HepG2 (cell line): ENCODE measurements at regions not wholly inside any gene's neighbourhood (a gene's known extent, or its start where the extent isn't known, plus 50 kb on each side); places are given as distances from the start of the nearest gene placed in this dataset.
"Not testable (repeated sequence)": the region's sequence is repeated elsewhere in the genome, so short reads cannot be mapped to it uniquely, and the experiment has no call there.

Source experiments
- ATAC-seq: fragments of 200-7000 bp; cut with Tn5 transposase; 3 replicates; pipeline ENCODE4 v1.9.1; 2020; ENCODE audit warnings: mild to moderate bottlenecking, moderate library complexity
- BruUV-seq: library from RNA; stranded (reverse); fragments of 400-500 nt; replicated peaks from 2 replicates; lab custom pipeline; 2021; lab: Mats Ljungman, UMichigan
- CTCF ChIA-PET: fragments of 300-600 bp; formaldehyde crosslinking; extraction: SDS; loops from one replicate; lab custom pipeline; 2021; ENCODE audit warnings: low total read pairs, inconsistent platforms, low intra/inter-chr PET ratio; lab: Yijun Ruan, JAX
- POLR2A ChIA-PET: fragments of 350-600 bp; sonication (Branson Sonifier 250); formaldehyde crosslinking; loops from one replicate; lab custom pipeline; 2020; ENCODE audit warnings: antibody characterized with exemption, inconsistent platforms; lab: Yijun Ruan, JAX
- DNase-seq: peaks from one replicate; pipeline ENCODE4 v3.0.0-alpha.2; 2015; ENCODE audit warnings: low spot score
- FAIRE-seq: peaks from 3 replicates; lab custom pipeline; 2011; peaks lifted over from hg19 to GRCh38; lab: Jason Lieb, UNC
- H2AFZ ChIP-seq: one replicate; pipeline ENCODE4 v1.6.1; 2011; ENCODE audit warnings: low read length, inconsistent platforms
- H3K27ac ChIP-seq: fragments of 300-600 bp; 3 replicates; pipeline ENCODE4 v1.8.0; 2011; ENCODE audit warnings: mixed run types, mild to moderate bottlenecking, mixed read lengths, low read length, inconsistent platforms; ENCODE audit not compliant: insufficient read depth; ENCODE audit errors: extremely low read length
- H3K27me3 ChIP-seq, 2 experiments: fragments of 200-600 bp in 1 of 2; 2 replicates in 1 of 2; 3 replicates in 1 of 2; pipeline versions ENCODE4 v1.6.0 to v1.8.0; 2011; ENCODE audit warnings: low read length in 2 of 2, mild to moderate bottlenecking in 2 of 2, moderate library complexity in 2 of 2, inconsistent platforms in 1 of 2; ENCODE audit not compliant: insufficient read depth in 2 of 2, control insufficient read depth in 1 of 2
- H3K36me3 ChIP-seq, 2 experiments: fragments of 200-600 bp in 1 of 2; replicated peaks in 1 of 2; 2 replicates in 1 of 2; 3 replicates in 1 of 2; pipeline versions ENCODE4 v1.5.1 to v1.8.0; 2011; ENCODE audit warnings: low read length in 2 of 2, inconsistent platforms in 1 of 2; ENCODE audit not compliant: insufficient read depth in 2 of 2, control insufficient read depth in 1 of 2
- H3K4me1 ChIP-seq: 2 replicates; pipeline ENCODE4 v1.5.1; 2012; ENCODE audit warnings: low read length, inconsistent platforms; ENCODE audit not compliant: insufficient read depth
- H3K4me2 ChIP-seq: 2 replicates; pipeline ENCODE4 v1.6.0; 2011; ENCODE audit warnings: low read depth, low read length, inconsistent platforms
- H3K4me3 ChIP-seq, 3 experiments: fragments of 200-600 bp in 1 of 3; sonication (generic), shearing (Covaris generic) in 1 of 3; replicated peaks in 1 of 3; 2 replicates each; pipeline ENCODE4 v1.5.1; 2011 to 2016; ENCODE audit warnings: low read length in 3 of 3, inconsistent platforms in 2 of 3, low read depth in 2 of 3, mild to moderate bottlenecking in 2 of 3, control low read depth in 1 of 3, mixed read lengths in 1 of 3; ENCODE audit not compliant: insufficient read depth in 1 of 3
- H3K79me2 ChIP-seq: one replicate; pipeline ENCODE4 v1.6.1; 2011; ENCODE audit warnings: low read length, inconsistent platforms; ENCODE audit not compliant: insufficient read depth
- H3K9ac ChIP-seq: 2 replicates; pipeline ENCODE4 v1.6.0; 2011; ENCODE audit warnings: mild to moderate bottlenecking, low read depth, low read length, inconsistent platforms; ENCODE audit not compliant: insufficient read depth
- H3K9me3 ChIP-seq: 2 replicates; pipeline ENCODE4 v1.5.1; 2012; ENCODE audit warnings: mild to moderate bottlenecking, low read length
- H4K20me1 ChIP-seq: 2 replicates; pipeline ENCODE4 v1.6.0; 2011; ENCODE audit warnings: inconsistent platforms, mild to moderate bottlenecking, low read length, moderate library complexity; ENCODE audit not compliant: insufficient read depth
- ARNT2 ChIP-seq: sonication (generic); formaldehyde crosslinking; IDR thresholded peaks from 2 replicates; pipeline ENCODE4 v1.8.0; 2022; ENCODE audit warnings: mild to moderate bottlenecking, low read depth, missing genetic modification reagents, moderate library complexity
- DNMT1 ChIP-seq: sonication (generic); formaldehyde crosslinking; IDR thresholded peaks from 2 replicates; pipeline ENCODE4 v1.5.1; 2020; ENCODE audit warnings: mild to moderate bottlenecking, missing genetic modification reagents
- GATA4 ChIP-seq: sonication (generic); IDR thresholded peaks from 2 replicates; pipeline ENCODE4 v1.6.1; 2016; ENCODE audit warnings: antibody characterized with exemption, low read depth, borderline replicate concordance
- HNF4G ChIP-seq, 2 experiments: sonication (generic) in 1 of 2; formaldehyde crosslinking in 1 of 2; IDR thresholded peaks; 2 replicates each; pipeline versions ENCODE4 v1.4.0 to v1.6.1; 2011 to 2020; ENCODE audit warnings: borderline replicate concordance in 2 of 2, low read depth in 2 of 2, mild to moderate bottlenecking in 2 of 2, low read length in 1 of 2, missing genetic modification reagents in 1 of 2, moderate library complexity in 1 of 2
- MED8 ChIP-seq: sonication (generic); formaldehyde crosslinking; IDR thresholded peaks from 2 replicates; pipeline ENCODE4 v1.8.1; 2023; ENCODE audit warnings: mild to moderate bottlenecking, missing genetic modification reagents; ENCODE audit not compliant: insufficient replicate concordance
- NAIF1 ChIP-seq: sonication (generic); formaldehyde crosslinking; IDR thresholded peaks from 2 replicates; pipeline ENCODE4 v1.5.0; 2020; ENCODE audit warnings: mild to moderate bottlenecking, missing genetic modification reagents, borderline replicate concordance
- POLR2AphosphoS2 ChIP-seq: IDR thresholded peaks from 2 replicates; pipeline ENCODE4 v1.6.1; 2011; ENCODE audit warnings: low read depth, low read length, improper control_type of control experiment
- SMARCC2 ChIP-seq: fragments of 450-650 bp; IDR thresholded peaks from 2 replicates; pipeline ENCODE4 v1.6.1; 2017; ENCODE audit warnings: antibody characterized with exemption, mild to moderate bottlenecking
- SMC3 ChIP-seq: IDR thresholded peaks from 2 replicates; pipeline ENCODE4 v1.6.1; 2011; ENCODE audit warnings: low read length, improper control_type of control experiment
- ZBTB7A ChIP-seq: sonication (generic); formaldehyde crosslinking; IDR thresholded peaks from 2 replicates; pipeline ENCODE4 v1.8.0; 2022; ENCODE audit warnings: mild to moderate bottlenecking, missing genetic modification reagents
- WGBS: methylation state at CpG from one replicate; pipeline ENCODE4 v1.1.6; 2017; ENCODE audit warnings: low lambda C conversion rate; 5-methylcytosine and 5-hydroxymethylcytosine counted together
- in situ Hi-C: cut with HindIII; loops from 2 replicates; pipeline ENCODE4 v1.10.0; 2017; ENCODE audit warnings: low pct_unique_long_range_greater_than_20kb; ENCODE audit not compliant: extremely low pct_ligation_motif_present
- intact Hi-C: fragments of 100-400 bp; cut with micrococcal nuclease; formaldehyde crosslinking; loops from one replicate; pipeline ENCODE4 v1.10.0; 2022; ENCODE audit not compliant: unreplicated experiment
- TF ChIP-seq, protein P1 (sequence below): IDR thresholded peaks from 2 replicates; pipeline ENCODE4 v1.6.1; 2012; ENCODE audit warnings: low read depth, low read length, improper control_type of control experiment
- TF ChIP-seq, protein P2 (sequence below): IDR thresholded peaks from 2 replicates; pipeline ENCODE4 v1.6.1; 2016; ENCODE audit warnings: missing biosample characterization, missing genetic modification reagents, low read depth

DNA sequence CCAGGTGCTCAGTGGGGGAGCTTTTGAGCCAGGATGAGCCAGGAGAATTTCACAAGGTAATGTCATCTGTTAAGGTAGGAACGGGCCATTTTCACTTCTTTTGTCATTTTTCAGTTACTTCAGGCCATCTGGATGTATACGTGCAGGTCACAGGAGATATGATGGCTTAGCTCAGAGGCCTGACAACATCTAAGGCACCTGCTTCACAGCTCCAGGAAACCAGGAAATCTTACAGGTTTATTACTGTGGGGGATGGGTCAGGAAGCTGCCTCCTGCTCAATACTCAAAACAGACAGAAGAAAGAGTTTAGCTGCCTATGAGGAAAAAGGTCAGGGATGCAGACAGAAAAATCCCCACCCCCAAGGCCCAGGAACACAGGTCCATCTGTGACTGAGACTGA, 364.3 kb upstream of the LRP1B start (continued):
- TF ChIP-seq, protein P1, sequence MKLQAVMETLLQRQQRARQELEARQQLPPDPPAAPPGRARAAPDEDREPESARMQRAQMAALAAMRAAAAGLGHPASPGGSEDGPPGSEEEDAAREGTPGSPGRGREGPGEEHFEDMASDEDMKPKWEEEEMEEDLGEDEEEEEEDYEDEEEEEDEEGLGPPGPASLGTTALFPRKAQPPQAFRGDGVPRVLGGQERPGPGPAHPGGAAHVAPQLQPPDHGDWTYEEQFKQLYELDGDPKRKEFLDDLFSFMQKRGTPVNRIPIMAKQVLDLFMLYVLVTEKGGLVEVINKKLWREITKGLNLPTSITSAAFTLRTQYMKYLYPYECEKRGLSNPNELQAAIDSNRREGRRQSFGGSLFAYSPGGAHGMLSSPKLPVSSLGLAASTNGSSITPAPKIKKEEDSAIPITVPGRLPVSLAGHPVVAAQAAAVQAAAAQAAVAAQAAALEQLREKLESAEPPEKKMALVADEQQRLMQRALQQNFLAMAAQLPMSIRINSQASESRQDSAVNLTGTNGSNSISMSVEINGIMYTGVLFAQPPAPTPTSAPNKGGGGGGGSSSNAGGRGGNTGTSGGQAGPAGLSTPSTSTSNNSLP: no peak

DNA sequence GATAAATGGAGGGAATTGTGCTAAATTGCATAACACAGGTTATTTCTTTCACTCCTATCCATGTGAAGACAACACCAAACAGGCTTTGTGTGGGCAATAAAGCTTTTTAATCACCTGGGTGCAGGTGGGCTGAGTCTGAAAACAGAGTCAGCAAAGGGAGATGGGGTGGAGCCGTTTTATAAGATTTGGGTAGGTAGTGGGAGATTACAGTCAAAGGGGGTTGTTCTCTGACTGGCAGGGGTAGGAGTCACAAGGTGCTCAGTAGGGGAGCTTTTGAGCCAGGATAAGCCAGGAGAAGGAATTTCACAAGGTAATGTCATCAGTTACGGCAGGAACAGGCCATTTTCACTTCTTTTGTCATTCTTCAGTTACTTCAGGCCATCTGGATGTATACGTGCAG, 358.8 kb upstream of the LRP1B start:
- not testable (repeated sequence) for BruUV-seq

DNA sequence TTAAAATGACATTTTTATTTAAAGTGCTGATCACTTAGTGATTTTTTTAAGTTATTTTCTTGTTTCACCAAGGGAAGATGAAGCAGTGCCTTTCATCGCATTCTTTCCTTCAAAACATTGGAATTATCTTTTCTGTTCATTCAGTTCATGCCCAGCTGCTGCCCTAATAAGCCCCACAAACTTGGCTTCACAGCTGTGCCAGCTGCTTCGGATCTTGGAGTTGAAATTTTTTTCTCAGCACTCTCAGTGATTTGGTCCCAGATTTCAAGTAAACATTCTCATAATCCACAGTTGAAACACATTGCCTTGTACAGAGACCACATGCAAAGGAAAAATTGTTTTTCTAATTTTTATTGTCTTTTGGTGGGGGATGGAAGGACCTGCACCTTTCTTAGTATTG, 353.3 kb upstream of the LRP1B start:
- intact Hi-C loops: no loop called here
- BruUV-seq: no TSS peak
- WGBS: 6% methylated on average over 2 of the region's 2 CpGs
- H2AFZ ChIP-seq: no peak overlapping the region
- H3K9ac ChIP-seq: no peak overlapping the region
- no peak overlapping the region for H3K27ac ChIP-seq
- no peaks in the 10 kb centered on the region for H3K9me3 ChIP-seq
- DNase-seq (no peak), FAIRE-seq (no peak), ATAC-seq (no peak)
- in situ Hi-C loops: no loop called here
- H3K36me3 ChIP-seq: no peaks in the 10 kb centered on the region
- ChIA-PET CTCF (no interaction called here), POLR2A (no interaction called here)
- H3K4me2 ChIP-seq: no peak overlapping the region
- no peaks in the 10 kb centered on the region for H3K4me1 ChIP-seq
- TF ChIP-seq POLR2AphosphoS2: no peak
- TF ChIP-seq, protein P2, sequence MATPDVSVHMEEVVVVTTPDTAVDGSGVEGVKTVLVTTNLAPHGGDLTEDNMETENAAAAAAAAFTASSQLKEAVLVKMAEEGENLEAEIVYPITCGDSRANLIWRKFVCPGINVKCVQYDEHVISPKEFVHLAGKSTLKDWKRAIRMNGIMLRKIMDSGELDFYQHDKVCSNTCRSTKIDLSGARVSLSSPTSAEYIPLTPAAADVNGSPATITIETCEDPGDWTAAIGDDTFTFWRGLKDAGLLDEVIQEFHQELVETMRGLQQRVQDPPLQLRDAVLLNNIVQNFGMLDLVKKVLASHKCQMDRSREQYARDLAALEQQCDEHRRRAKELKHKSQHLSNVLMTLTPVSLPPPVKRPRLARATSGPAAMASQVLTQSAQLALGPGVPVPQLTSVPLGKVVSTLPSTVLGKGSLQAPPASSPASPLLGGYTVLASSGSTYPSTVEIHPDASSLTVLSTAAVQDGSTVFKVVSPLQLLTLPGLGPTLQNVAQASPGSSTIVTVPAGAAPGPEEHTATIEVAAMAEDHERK (CRISPR knock-in tag): no peak
- TF ChIP-seq NAIF1 (CRISPR knock-in tag): no peak
- TF ChIP-seq SMARCC2: no peak
- no peak for TF ChIP-seq ZBTB7A
- TF ChIP-seq DNMT1: no peak
- no peak for TF ChIP-seq SMC3
- TF ChIP-seq GATA4: no peak
- TF ChIP-seq HNF4G (IDR thresholded peaks at IDR 0.05; ENCODE audit: borderline replicate concordance, low read depth, low read length): no peak
- no peak for TF ChIP-seq HNF4G (CRISPR knock-in tag; IDR thresholded peaks at IDR 0.05; ENCODE audit: borderline replicate concordance, low read depth)
- TF ChIP-seq MED8 (CRISPR knock-in tag): no peak
- no peak for TF ChIP-seq ARNT2 (CRISPR knock-in tag)
- H4K20me1 ChIP-seq: no peaks in the 10 kb centered on the region
- H3K79me2 ChIP-seq: no peaks in the 10 kb centered on the region
- no peak overlapping the region for H3K4me3 ChIP-seq
- H3K27me3 ChIP-seq: no peaks in the 10 kb centered on the region

More for the DNA sequence above, 358.8 kb upstream of the LRP1B start:
- H3K27me3 ChIP-seq, DNase-seq, H3K9me3 ChIP-seq, FAIRE-seq, intact Hi-C loops, CTCF ChIA-PET, H3K4me1 ChIP-seq, H4K20me1 ChIP-seq, H3K36me3 ChIP-seq, in situ Hi-C loops, ATAC-seq, H2AFZ ChIP-seq, POLR2A ChIA-PET, H3K9ac ChIP-seq, H3K4me2 ChIP-seq, H3K4me3 ChIP-seq, H3K27ac ChIP-seq, H3K79me2 ChIP-seq: not testable (repeated sequence)
- 4% methylated on average over 3 of the region's 3 CpGs for WGBS
